HG03571 (cell line): ENCODE measurements at regions not wholly inside any gene's neighbourhood (a gene's known extent, or its start where the extent isn't known, plus 50 kb on each side); places are given as distances from the start of the nearest gene placed in this dataset.
"Not testable (repeated sequence)": the region's sequence is repeated elsewhere in the genome, so short reads cannot be mapped to it uniquely, and the experiment has no call there.

Source experiments
- ATAC-seq: cut with Tn5 transposase; IDR thresholded peaks from one replicate; pipeline ENCODE4 v1.9.1; 2021; ENCODE audit not compliant: unreplicated experiment

DNA sequence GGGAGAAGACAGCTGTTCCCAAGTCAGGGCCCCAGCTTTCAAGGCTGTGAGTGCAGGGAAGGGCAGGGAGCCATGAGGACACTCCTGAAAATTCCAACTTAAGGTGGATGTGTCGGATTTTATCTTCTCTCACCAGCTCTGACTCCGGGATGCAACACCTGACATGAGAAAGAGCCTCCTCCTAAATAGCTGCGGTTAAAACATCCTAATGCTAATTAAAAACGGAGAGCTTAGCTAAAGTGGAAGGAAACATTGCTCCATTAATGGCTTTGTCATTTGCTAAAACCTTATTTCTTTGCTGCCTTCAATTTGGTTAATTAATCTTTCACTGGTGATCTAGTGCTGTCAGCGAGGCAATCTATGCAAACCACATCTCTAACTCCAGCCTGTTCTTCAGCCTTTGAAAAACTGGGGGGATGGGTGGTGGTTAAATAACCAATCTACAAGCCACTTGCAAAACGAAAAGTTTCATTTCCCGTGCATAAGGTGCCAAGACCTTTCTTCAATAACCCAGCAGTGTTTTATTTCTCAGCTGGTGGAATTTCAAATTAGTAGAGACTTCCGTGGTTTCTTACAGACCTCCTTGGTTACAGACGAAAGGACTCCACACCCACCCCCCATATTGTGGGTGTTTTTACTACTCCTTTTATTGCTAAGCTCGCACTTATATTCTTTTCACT lies 379.6 kb downstream of the MLLT3 start:
- peak; percentile 97 for ATAC-seq

DNA sequence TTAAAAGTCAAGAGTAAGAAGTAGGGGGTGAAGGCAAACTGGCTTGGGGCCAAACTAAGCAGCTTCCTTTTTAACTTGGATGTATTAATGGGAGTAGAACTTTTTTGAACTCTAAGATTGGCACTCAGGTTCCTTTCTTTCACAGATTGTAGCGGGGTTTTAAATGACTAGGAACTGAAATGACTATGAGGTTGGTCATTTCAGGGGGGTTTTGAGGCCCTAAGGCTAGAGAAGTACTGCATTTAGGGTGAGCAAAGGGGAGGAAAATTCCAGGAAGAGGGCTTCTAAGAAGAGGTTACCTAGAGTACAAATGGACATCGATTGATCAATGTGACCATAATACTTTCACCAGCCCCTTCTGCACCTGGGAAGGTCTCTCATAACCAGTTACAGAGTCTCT lies 381.8 kb downstream of the MLLT3 start:
- no peak for ATAC-seq

DNA sequence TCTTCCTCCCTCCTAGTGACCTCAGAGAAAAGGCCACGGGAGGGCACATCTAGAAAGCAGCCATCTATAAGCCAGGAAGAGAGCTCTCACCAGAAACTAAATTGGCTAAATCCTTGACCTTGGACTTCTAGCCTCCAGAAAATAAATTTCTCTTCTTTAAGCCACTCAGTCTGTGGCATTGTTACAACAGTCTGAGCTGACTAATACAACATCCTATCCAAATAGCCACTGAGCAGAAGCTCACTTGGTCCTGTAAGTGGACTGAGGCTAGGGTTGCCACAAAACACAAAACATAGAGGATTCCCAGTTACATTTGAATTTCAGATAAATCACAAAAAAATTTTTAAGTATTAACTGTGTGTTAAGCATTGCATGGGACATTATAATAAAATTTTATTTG lies 383.4 kb downstream of the MLLT3 start:
- ATAC-seq = no peak

DNA sequence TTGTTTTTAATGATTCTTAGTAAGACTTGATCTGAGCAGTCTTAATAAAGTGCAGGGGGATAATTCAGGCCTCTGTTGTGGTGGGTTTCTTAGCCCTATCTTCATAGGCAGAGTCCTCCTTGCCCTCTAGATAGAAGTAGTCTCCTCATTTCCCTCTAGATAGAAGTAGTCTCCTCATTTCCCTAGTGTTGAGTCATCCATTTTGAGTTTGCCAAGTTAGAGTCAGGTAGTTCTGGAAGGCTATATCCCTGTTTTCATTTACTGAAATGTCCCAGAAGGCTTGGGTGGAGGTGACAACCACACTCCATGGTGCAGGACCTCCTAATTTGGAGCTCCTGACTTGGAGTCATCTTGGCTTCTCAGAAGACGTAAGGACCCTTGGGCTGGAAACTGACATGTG lies 384.6 kb downstream of the MLLT3 start:
- ATAC-seq = no peak

DNA sequence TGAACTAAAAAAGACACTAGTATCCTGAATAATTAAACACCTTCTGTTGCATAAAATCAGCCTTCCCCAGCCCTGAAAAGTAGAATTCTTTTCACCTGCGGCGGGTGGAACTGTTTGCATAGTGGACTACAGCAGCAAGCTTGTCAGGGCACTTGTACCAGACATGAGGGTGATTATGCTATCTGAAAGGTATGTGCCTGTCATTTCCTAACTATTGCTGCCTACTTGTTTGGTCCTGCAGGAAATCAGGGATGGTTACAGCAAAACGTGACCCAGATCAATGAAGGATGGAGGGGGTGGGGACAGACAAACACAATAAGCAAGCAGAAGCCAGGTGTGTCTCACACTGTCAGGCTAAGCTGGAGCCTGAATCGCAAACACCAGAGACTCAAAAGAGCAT lies 385.6 kb downstream of the MLLT3 start:
- ATAC-seq = no peak

DNA sequence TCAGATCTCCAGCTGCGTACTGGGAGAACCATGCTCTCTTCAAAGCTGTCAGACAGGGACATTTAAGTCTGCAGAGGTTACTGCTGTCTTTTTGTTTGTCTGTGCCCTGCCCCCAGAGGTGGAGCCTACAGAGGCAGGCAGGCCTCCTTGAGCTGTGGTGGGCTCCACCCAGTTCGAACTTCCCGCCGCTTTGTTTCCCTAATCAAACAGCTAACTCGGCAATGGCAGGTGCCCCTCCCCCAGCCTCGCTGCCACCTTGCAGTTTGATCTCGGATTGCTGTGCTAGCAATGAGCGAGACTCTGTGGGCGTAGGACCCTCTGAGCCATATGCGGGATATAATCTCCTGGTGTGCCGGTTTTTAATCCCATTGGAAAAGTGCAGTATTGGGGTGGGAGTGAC lies 387.1 kb downstream of the MLLT3 start:
- not testable (repeated sequence) for ATAC-seq

DNA sequence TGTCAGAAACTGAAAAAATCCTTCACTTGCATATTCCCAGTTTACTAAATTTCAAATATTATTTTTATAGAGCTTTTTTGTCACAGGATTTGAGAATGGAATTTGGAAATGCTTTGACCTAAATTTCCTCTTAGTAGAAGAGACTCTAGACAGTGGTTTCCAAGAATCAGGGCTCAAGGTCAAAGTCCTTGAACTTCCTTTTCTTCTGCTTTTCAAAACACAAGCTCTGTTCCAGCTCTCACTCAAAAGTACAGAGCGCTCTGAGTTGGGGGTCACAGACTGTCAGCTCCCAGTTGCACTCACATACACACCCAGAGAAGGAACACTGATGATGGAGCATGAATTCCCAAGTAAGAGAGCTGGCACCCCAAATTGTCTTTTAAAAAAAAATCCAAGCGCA lies 394.2 kb downstream of the MLLT3 start:
- ATAC-seq = no peak

DNA sequence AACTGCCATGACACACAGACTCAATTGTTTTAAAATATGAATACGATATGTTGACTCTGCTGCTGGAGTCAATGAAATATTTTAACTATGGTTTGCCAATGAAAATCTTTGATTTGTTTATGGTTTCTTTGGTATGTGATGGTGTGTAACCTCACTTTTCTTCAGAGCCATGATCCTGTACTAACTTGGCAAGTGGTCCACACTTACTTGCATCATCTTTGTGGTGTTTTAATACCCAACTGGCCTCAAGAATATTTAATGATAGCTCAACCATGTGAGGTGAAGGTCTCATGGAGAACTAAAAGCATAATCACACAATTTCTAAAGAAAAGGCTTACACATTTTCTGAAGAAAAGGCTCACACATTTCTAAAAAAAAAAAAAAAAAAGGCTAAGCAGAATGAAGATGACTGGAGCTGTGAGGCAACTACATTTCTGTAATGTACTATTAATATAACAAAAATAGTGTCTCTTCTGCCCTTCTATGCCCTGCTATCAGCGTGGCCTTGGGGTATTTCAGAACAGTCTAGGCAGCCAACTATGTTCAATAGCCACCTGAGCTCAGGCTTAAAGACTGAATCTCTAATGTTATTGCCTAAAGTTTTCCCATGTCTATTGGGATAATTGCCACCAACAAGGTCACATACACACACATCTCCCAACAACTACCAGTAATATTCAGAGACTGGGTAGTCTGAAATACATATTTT lies 395.0 kb downstream of the MLLT3 start:
- ATAC-seq = no peak

DNA sequence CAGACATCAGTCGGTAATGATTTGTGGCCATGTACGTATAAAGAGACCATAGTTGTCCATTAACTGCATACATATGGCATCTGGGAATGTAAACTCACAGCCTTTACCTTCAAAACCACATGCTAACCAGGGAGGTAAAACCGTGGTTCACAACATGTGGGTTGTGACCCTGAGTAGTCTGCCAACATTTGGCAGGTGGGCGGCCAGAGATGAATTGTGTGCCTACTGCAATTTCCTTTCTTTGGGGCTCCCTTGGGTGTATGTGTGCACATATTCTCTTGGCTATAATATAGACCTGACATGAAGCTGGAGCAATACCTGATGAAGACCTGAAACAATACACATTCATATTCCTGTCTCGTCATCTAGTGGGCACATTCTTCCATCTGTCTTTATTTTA lies 396.0 kb downstream of the MLLT3 start:
- ATAC-seq = no peak

DNA sequence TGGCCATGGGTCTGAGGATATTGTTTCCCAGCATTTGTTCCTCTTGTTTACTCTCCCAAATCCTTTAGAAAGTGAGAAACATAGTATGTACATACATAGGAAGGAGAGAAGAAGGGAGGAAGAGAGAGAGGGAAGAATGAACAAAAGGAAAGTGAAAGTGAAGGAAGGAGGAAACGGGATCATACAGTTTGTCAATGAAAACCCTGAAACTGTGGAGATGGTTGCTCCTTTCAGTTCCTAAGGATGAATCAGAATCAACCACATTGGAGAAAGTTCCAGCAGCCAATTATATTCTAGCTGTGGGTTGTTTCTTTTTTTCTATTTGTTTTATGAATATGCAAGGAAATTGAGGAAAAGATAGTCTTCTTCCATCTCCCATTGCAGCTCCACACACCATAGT lies 396.5 kb downstream of the MLLT3 start:
- no peak for ATAC-seq

DNA sequence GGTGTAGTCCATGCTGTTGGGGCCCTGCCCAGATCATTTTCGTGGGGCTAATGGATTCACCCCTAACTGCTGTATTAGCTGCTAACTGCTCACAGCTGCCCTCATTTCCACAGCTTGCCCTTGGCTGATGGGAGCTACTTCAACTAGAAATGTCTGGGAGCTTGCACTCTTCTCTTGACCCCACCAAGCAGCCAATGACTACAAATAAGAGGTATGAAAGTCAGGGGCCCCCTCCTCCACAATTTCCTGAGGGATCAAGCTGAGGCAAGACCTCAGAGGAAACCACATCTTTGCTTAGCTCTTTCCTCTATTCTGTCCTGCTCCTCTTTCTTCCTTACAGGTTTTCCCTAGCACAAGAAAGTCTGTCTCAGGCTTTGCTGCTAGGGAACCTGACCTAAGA lies 397.5 kb downstream of the MLLT3 start:
- ATAC-seq = no peak

DNA sequence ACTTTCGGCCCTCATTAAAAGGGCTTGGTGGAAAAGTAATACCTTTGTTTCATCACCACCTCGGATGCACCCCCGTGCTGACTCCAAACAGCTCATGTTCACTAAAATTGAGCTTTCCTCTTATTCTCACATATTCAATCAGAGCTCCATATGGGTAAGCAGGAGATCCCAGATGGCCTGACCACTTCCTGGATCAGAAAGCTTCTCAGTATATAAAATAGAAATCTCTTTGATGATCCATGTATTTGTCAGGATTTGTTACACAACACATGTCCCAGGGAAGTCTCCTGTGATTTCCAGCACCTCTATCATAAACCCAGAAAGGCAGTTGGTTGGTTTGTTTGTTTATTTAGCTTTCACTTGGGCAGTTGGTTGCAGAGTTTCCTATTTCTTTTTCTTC lies 402.0 kb downstream of the MLLT3 start:
- no peak for ATAC-seq

DNA sequence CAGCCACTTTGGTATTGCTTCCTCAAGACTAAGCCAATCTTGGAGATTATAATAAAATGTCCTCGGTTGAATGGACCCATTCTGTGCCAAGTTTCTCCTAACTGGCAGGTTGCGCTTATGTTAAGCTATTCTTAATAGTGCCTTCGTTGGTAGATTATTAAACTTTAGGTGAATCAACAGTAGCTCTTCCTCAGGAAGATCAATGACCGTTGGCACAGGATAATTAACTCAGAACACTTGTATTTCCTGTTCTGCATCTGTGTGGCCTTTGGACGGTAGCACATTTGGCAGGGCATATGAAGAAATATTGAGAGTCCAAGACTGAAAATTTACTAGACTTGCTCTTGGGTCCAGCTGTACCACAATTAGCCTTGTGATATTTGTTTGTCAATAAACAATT lies 402.9 kb downstream of the MLLT3 start:
- no peak for ATAC-seq

DNA sequence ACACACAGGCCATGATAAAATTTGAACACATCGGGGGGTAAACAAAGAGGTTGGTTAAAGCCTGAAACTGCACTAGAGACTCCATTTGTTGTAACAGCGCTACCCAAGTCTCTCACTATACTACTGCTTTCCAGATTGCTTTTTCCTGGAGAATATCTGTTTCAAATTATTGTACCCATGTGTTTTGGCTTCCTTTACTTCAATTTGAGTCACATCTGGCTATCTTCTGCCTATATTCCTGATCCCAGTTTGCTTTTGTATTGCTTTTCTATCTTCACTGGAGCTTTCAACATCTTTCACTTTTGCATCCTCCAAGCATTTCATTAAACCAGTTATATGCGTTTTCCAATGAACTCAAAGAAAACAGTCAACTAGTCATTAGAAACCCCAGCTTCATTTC lies 404.7 kb downstream of the MLLT3 start:
- ATAC-seq = no peak

DNA sequence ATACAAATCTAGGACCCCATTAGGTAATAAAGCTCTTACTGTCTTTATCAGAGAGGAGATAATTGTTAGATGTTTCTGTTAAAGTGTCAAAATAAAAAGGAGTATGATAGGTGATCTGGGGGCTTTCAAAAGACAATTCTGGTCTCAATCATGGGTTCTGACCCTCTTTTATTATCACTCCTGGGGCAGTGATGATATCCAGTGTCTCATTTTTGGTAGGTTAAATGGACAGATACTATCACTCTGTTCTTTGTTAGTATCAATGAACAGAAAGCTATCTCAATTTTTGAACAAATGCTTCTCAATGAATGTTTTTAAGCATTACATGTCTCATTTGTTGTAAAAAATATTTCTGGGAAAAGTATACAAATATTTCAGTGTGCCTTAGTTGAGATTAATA lies 405.9 kb downstream of the MLLT3 start:
- no peak for ATAC-seq

DNA sequence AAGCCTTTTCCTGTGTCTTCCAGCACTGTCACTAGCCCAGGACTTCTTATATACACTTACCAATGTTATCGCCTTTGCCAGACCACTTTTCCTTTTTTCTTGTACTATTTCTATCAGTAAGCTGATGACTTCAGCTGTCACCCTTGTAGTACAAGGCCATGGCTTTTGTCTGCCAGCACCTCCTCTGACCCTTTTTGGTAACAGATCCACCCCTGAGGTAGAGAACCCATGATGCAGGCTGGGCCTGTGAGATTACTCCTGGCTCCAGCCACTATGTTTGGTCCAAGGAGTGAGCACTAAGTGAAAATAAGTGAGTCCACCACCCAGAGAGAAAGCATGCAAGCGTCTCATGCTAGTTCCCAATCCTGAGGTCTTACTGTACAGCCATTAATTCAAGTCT lies 406.7 kb downstream of the MLLT3 start:
- ATAC-seq = no peak

DNA sequence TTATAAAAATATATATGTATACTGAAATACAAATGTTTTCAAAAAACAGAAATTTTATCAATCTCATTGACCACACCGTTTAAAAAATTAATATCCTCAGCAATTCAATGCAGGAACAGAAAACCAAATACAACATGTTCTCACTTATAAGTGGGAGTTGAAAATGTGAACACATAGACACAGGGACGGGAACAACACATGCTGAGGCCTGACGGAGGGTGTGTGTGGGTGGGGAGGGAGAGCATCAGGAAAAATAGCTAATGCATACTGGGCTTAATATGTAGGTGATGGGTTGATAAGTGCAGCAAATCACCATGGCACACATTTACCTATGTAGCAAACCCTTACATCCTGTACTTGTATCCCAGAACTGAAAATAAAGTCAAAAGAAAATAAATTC lies 409.5 kb downstream of the MLLT3 start:
- no peak for ATAC-seq

DNA sequence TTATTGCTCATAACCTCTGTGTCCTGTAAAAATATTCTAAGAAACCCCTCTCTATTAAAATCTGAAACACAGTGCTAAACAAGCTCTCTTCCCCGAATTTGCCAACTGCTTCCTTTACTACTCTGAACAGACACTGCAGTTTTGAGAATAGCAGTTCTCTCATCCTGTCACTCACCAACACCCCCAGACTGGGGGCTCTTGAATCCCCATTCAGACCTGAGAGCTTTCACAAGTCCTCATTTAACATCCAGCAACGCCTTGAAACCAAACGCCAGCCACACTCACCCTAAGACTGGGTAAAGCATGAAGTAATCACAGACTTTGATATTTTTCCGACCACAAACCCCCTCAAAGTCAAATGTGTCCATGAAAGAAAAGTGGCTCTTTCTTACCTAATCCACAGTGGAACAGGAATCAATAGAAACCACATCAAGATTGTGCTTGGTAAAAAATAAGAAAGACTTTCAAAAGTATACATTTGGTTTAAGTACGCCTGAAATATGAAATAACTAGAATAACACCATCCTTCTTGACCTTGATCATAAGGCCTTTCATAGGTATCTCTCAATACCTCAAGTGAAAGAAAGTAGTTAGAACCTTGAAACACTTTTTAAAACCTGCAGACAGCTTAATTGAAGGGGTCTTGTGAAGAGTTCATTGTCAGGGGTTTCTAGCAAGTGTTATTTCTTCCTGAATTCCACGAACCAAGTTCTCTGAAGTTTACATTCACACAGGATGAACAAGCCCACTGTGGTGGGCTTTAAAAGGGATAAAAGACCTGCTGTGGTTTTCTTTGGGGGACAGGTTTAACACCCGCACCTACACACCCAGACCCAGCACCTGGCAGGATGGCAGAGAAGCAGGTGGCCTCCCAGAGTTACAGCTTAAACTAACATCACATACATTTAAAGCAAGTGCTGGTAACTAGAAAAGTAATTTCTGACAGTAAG lies 412.6 kb downstream of the MLLT3 start:
- no peak for ATAC-seq

DNA sequence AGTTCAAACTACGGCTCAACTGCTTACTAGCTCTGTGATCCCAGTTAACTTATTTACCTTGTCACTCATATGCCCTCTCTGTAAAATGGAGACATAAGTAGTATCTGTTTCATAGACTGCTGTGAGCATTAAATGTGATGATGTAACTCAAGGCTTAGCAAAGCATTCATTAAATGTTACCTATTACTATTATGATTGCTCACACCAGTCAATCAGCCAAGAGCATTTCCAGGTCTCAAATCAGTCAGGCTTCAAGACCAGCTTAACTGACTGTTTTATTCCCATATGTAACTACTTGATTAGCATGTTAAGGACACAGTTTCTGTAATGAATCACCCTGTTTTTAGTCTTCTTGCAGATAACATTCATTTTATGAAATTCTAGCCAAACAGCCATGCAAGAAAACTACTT lies 413.3 kb downstream of the MLLT3 start:
- no peak for ATAC-seq

DNA sequence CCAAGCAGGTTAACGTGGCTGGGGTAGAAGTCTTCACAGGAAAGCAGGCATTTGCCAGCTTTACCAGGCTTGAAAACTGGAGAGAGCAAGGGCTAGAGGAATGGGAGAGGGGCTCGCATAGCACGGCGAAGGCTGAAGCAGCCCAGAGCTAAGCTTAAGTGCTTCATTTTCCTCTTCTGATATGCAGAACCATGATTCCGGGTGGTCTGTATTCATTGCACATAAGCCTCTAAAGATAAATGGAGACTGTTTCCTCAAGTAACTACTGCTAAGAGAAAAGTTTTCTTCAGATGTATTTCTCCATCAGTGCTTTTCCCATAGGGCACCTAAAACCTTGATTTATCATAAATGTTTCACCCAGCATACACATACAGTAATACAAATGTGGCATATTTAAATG lies 414.1 kb downstream of the MLLT3 start:
- no peak for ATAC-seq

DNA sequence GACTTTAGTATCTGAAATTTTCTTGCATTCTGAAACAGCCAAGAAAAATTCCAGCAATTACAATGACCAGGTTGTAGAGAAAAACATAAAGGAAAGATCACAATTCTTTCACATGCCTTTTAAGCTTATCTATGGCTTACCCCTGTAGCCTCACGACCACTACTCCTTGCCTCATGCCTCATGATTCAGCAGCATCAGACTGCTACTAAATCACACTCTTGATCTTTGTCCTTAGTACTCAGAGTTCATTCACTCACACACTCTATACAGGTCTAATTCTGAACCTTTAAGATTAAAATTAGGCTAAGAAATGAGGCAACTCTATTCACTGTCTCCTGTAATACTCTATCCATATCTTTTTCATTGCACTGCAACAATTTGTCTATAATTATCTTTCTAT lies 415.1 kb downstream of the MLLT3 start:
- no peak for ATAC-seq

DNA sequence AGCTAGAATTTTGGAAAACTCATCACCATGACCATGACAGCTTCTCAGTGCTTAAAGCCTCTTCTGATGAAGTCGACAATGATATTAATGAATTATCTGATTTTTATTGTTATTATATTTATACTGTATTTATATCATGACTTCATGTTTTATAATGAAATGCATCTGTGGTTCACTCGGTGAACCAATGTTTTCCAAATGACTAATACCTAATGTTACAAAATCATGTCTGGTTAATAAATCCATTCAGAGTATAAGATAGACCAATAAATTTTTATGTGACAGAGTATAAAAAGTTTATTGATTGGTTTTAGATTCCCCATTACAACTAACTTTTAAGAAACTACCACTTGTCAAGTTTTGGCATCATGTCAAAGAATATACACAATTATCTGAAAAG lies 416.5 kb downstream of the MLLT3 start:
- ATAC-seq = no peak
